Upper lobe of left lung (tissue), 6 donors: ENCODE measurements at regions not wholly inside any gene's neighbourhood (a gene's known extent, or its start where the extent isn't known, plus 50 kb on each side); places are given as distances from the start of the nearest gene placed in this dataset.

Experiments
- ATAC-seq, 2 donors: fragments of 200-7000 bp; cut with Tn5 transposase; one replicate each; pipeline ENCODE4 v1.9.1; 2022; ENCODE audit warnings: mild to moderate bottlenecking in 2 of 2, moderate library complexity in 2 of 2; ENCODE audit not compliant: low FRiP score in 2 of 2
- DNase-seq, 2 donors: peaks; one replicate each; pipeline ENCODE4 v3.0.0-alpha.2; 2019 to 2020
- H3K27ac ChIP-seq, 4 donors: fragments of 200-600 bp; sonication (generic); one replicate each; pipeline ENCODE4 v1.5.1; 2016 to 2019
- H3K27me3 ChIP-seq, 4 donors: fragments of 200-600 bp; sonication (generic); one replicate each; pipeline ENCODE4 v1.5.1; 2017 to 2019
- H3K36me3 ChIP-seq, 4 donors: fragments of 200-600 bp; sonication (generic); one replicate each; pipeline ENCODE4 v1.5.1; 2016 to 2019
- H3K4me1 ChIP-seq, 4 donors: fragments of 200-600 bp; sonication (generic); one replicate each; pipeline ENCODE4 v1.5.1; 2018 to 2019
- H3K4me3 ChIP-seq, 4 donors: fragments of 200-600 bp; sonication (generic); one replicate each; pipeline ENCODE4 v1.5.1; 2017 to 2019; ENCODE audit warnings: mild to moderate bottlenecking in 2 of 4, moderate library complexity in 1 of 4
- H3K9me3 ChIP-seq, 4 donors: fragments of 200-600 bp; sonication (generic); one replicate each; pipeline ENCODE4 v1.5.1; 2018 to 2019
- EP300 ChIP-seq, 4 donors: sonication (generic); formaldehyde crosslinking; IDR thresholded peaks; one replicate each; pipeline ENCODE4 v1.5.1; 2017; ENCODE audit warnings: antibody characterized with exemption in 4 of 4, control low read depth in 2 of 4
- POLR2A ChIP-seq, 4 donors: fragments of 450-650 bp; IDR thresholded peaks; one replicate each; pipeline ENCODE4 v1.5.1; 2016 to 2017; ENCODE audit warnings: antibody characterized with exemption in 4 of 4, mild to moderate bottlenecking in 2 of 4
- POLR2AphosphoS5 ChIP-seq, 2 donors: sonication (generic); formaldehyde crosslinking; IDR thresholded peaks; one replicate each; pipeline ENCODE4 v1.5.1; 2017; ENCODE audit warnings: antibody characterized with exemption in 2 of 2
- WGBS, 2 donors: methylation state at CpG; one replicate each; pipeline ENCODE4 v1.1.5; 2017 to 2018; 5-methylcytosine and 5-hydroxymethylcytosine counted together
- TF ChIP-seq, protein P1 (sequence below), 6 experiments: fragments of 450-650 bp in 4 of 6; fragments of 200-600 bp in 2 of 6; sonication (generic) in 2 of 6; IDR thresholded peaks; one replicate each; pipeline ENCODE4 v1.5.1; 2016 to 2019; ENCODE audit warnings: antibody characterized with exemption in 6 of 6
- donor health status: DM: no; HTN: no; CAD: no; lungs with moderate emphysema.
- donor health status: DM: no; HTN: yes; CAD: no; lungs with severe emphysema.

DNA sequence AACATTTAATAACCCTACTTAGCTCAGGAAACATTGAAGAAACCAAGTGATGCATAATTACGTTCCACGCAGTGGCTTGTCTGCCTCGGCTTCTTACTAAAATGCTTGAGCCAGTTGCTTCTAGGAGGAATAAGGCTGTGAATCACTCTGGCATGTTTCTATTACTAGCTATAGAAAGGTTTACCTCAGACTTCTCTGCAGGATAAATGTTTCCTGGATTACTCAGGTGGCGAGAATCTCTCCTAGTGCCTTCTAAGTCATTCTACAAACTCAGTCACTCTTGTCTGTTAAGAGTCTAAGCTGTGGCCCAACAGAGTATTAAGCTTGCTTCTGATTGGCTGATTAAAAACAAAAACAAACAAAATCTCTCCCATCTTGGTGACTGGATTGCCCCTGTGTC, 92.0 kb upstream of the RALGPS2 start:
- no peak for TF ChIP-seq POLR2A (IDR thresholded peaks at IDR 0.05)
- TF ChIP-seq, protein P1, sequence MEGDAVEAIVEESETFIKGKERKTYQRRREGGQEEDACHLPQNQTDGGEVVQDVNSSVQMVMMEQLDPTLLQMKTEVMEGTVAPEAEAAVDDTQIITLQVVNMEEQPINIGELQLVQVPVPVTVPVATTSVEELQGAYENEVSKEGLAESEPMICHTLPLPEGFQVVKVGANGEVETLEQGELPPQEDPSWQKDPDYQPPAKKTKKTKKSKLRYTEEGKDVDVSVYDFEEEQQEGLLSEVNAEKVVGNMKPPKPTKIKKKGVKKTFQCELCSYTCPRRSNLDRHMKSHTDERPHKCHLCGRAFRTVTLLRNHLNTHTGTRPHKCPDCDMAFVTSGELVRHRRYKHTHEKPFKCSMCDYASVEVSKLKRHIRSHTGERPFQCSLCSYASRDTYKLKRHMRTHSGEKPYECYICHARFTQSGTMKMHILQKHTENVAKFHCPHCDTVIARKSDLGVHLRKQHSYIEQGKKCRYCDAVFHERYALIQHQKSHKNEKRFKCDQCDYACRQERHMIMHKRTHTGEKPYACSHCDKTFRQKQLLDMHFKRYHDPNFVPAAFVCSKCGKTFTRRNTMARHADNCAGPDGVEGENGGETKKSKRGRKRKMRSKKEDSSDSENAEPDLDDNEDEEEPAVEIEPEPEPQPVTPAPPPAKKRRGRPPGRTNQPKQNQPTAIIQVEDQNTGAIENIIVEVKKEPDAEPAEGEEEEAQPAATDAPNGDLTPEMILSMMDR (IDR thresholded peaks at IDR 0.05) = no peak
- TF ChIP-seq EP300 (IDR thresholded peaks at IDR 0.05) = no peak
- TF ChIP-seq POLR2AphosphoS5 (IDR thresholded peaks at IDR 0.05) = no peak
- H3K4me3 ChIP-seq = no peak overlapping the region
- H3K27me3 ChIP-seq = no peaks in the 10 kb centered on the region
- no peaks in the 10 kb centered on the region for H3K36me3 ChIP-seq
- no peak overlapping the region for H3K27ac ChIP-seq
- 92 to 98% methylated on average over 4 of the region's 4 CpGs for WGBS, 2 donors
- ATAC-seq (no peak), DNase-seq (no peak)
- no peaks in the 10 kb centered on the region for H3K4me1 ChIP-seq
- no peaks in the 10 kb centered on the region for H3K9me3 ChIP-seq

DNA sequence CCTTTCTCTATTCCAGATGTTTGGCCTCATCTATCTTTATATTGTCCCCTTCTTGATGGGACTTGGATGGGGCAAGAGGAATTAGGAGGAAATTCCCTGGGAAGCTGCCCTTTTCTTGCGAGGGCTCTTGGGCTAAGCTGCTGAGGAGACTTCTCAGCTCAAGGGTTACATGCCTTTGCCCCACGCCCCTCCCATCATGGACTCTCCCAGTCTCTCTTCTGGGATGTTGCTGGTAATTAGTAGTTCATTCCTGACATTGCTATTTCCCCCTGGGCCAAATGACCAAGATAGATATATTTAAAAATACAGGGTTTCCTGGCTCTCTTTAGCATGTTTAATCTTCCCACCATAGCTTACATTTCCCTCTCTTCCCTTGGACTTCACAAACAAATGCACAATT, 90.6 kb upstream of the RALGPS2 start:
- no peak for TF ChIP-seq EP300 (IDR thresholded peaks at IDR 0.05)
- TF ChIP-seq, protein P1 (IDR thresholded peaks at IDR 0.05) = no peak
- no peak for TF ChIP-seq POLR2A (IDR thresholded peaks at IDR 0.05)
- no peak for TF ChIP-seq POLR2AphosphoS5 (IDR thresholded peaks at IDR 0.05)
- H3K4me3 ChIP-seq = no peak overlapping the region
- no peaks in the 10 kb centered on the region for H3K9me3 ChIP-seq
- 39 to 42% methylated on average over 2 of the region's 2 CpGs for WGBS, 2 donors
- H3K36me3 ChIP-seq = no peaks in the 10 kb centered on the region
- DNase-seq (no peak), ATAC-seq (peak in 1 of 2 donors; percentile 31)
- H3K4me1 ChIP-seq = no peaks in the 10 kb centered on the region
- H3K27ac ChIP-seq = no peak overlapping the region
- H3K27me3 ChIP-seq = no peaks in the 10 kb centered on the region

DNA sequence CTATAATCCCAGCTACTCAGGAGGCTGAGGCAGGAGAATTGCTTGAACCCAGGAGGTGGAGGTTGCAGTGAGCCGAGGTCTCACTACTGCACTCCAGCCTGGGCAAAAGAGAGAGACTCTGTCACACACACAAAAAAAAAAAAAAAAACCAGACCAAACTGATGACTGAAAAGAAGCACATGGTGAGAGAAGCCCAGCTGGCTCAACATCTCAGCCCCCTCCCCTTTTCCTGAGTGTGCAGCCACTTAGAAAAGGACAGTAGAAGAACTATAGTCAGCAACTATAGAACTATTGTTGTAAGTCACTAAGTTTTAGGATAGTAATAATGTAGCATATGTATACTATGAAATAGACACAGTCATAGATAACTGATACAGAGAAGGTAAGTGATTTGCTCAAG, 87.2 kb upstream of the RALGPS2 start:
- no peak for DNase-seq
- H3K4me1 ChIP-seq = no peaks in the 10 kb centered on the region
- no peak for ATAC-seq

DNA sequence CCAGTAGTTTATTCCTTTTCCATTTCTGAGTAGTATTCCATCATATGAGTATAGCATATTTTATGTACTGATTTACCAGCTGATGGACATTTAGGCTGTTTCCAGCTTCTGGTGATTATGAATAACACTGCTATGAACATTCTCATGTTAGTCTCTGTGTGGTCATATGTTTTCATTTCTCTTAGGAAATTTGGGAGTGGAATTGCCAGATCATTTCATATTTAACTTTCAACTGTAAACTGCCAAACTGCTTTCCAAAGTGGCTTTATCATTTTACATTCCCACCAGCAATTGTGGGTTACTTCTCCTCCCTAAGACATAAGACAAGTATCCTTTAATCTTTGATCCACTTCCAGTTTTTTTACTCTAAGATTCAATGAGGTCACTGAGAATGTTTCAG, 85.7 kb upstream of the RALGPS2 start:
- no peaks in the 10 kb centered on the region for H3K9me3 ChIP-seq
- H3K27me3 ChIP-seq = no peaks in the 10 kb centered on the region
- no peaks in the 10 kb centered on the region for H3K36me3 ChIP-seq
- no peaks in the 10 kb centered on the region for H3K4me1 ChIP-seq
- H3K4me3 ChIP-seq = no peak overlapping the region
- ATAC-seq (no peak), DNase-seq (no peak)
- no peak overlapping the region for H3K27ac ChIP-seq
- TF ChIP-seq EP300 (IDR thresholded peaks at IDR 0.05) (no peak), POLR2AphosphoS5 (IDR thresholded peaks at IDR 0.05) (no peak), POLR2A (IDR thresholded peaks at IDR 0.05) (no peak)
- TF ChIP-seq, protein P1 (IDR thresholded peaks at IDR 0.05) = no peak

More for the DNA sequence above, 87.2 kb upstream of the RALGPS2 start:
- no peak for TF ChIP-seq EP300 (IDR thresholded peaks at IDR 0.05)
- no peak for TF ChIP-seq POLR2AphosphoS5 (IDR thresholded peaks at IDR 0.05)
- TF ChIP-seq, protein P1 (IDR thresholded peaks at IDR 0.05) = no peak
- TF ChIP-seq POLR2A (IDR thresholded peaks at IDR 0.05) = no peak
- no peaks in the 10 kb centered on the region for H3K27me3 ChIP-seq
- no peak overlapping the region for H3K27ac ChIP-seq
- no peaks in the 10 kb centered on the region for H3K36me3 ChIP-seq
- WGBS, 2 donors = 100% methylated on average over 1 of the region's 1 CpG
- H3K9me3 ChIP-seq = no peaks in the 10 kb centered on the region
- no peak overlapping the region for H3K4me3 ChIP-seq

DNA sequence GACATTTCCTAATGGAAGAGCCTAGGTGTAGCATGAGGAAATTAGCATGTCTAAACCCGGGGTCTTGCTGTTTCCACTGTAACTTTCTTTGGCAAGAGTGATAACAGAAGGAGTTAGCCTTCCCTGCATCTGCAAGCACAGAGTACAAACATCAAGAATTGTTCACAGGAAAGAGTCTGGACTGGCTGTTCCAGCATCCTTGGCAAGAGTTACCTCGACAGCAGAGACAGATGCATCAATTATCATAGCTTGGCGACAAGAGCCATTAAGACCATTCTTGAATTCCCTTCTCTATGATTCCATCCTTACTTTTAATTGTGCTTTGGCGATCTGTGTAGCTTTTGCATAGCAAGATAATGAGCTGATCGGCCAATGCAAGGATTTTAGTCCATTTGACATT, 82.8 kb upstream of the RALGPS2 start:
- WGBS, 2 donors = 64 to 69% methylated on average over 5 of the region's 5 CpGs
- DNase-seq (no peak), ATAC-seq (no peak)
- Histone ChIP-seq H3K9me3 (no peaks in the 10 kb centered on the region), H3K36me3 (no peaks in the 10 kb centered on the region), H3K4me3 (no peak overlapping the region), H3K27me3 (no peaks in the 10 kb centered on the region), H3K27ac (no peak overlapping the region), H3K4me1 (no peaks in the 10 kb centered on the region)
- TF ChIP-seq POLR2AphosphoS5 (IDR thresholded peaks at IDR 0.05) = no peak
- TF ChIP-seq, protein P1 (IDR thresholded peaks at IDR 0.05) = no peak
- no peak for TF ChIP-seq POLR2A (IDR thresholded peaks at IDR 0.05)
- TF ChIP-seq EP300 (IDR thresholded peaks at IDR 0.05) = no peak
